ENCODE measurements at regions not wholly inside any gene's neighbourhood (a gene's known extent, or its start where the extent isn't known, plus 50 kb on each side); places are given as distances from the start of the nearest gene placed in this dataset.
"Not testable (repeated sequence)": the region's sequence is repeated elsewhere in the genome, so short reads cannot be mapped to it uniquely, and the experiment has no call there.

GRCh38 chr11:33455867-33456463, 198.8 kb downstream of the HIPK3 start:
- no peak for DNase-seq

GRCh38 chr11:33454264-33454663, 197.1 kb downstream of the HIPK3 start:
- no peak for DNase-seq

- no peak for DNase-seq
Measured at GRCh38 chr11:33452836-33453624, 195.8 kb downstream of the HIPK3 start.

- no peak for DNase-seq
Measured at GRCh38 chr11:33451364-33451763, 194.2 kb downstream of the HIPK3 start.

GRCh38 chr11:33449798-33450197, 192.6 kb downstream of the HIPK3 start:
- DNase-seq = no peak

GRCh38 chr11:33448461-33449130, 191.4 kb downstream of the HIPK3 start:
- DNase-seq = no peak

- DNase-seq = no peak
Measured at GRCh38 chr11:33445761-33446161, 188.6 kb downstream of the HIPK3 start.

GRCh38 chr11:33444835-33445594, 187.8 kb downstream of the HIPK3 start:
- peak; percentile 41 for DNase-seq

- DNase-seq = no peak
Measured at GRCh38 chr11:33443684-33444083, 186.5 kb downstream of the HIPK3 start.

- DNase-seq = peak; percentile 18
Measured at GRCh38 chr11:33438301-33438700, 181.1 kb downstream of the HIPK3 start.

- DNase-seq = no peak
Measured at GRCh38 chr11:33437529-33437928, 180.3 kb downstream of the HIPK3 start.

GRCh38 chr11:33435216-33435615, 178.0 kb downstream of the HIPK3 start:
- DNase-seq = no peak

GRCh38 chr11:33434294-33434693, 177.1 kb downstream of the HIPK3 start:
- no peak for DNase-seq

GRCh38 chr11:33428435-33428834, 171.3 kb downstream of the HIPK3 start:
- not testable (repeated sequence) for DNase-seq

GRCh38 chr11:33420959-33421566, 163.9 kb downstream of the HIPK3 start:
- no peak for DNase-seq

- DNase-seq = no peak
Measured at GRCh38 chr11:33419924-33420323, 162.7 kb downstream of the HIPK3 start.

GRCh38 chr11:33417121-33417520, 159.9 kb downstream of the HIPK3 start:
- no peak for DNase-seq

GRCh38 chr11:33413301-33413700, 156.1 kb downstream of the HIPK3 start:
- no peak for DNase-seq

- DNase-seq = no peak
Measured at GRCh38 chr11:33412241-33412640, 155.1 kb downstream of the HIPK3 start.

GRCh38 chr11:33411751-33412150, 154.6 kb downstream of the HIPK3 start:
- DNase-seq = no peak

- no peak for DNase-seq
Measured at GRCh38 chr11:33410086-33410765, 153.0 kb downstream of the HIPK3 start.
